HG02759 (cell line): ENCODE measurements at regions not wholly inside any gene's neighbourhood (a gene's known extent, or its start where the extent isn't known, plus 50 kb on each side); places are given as distances from the start of the nearest gene placed in this dataset.

ENCODE experiments used
- ATAC-seq: cut with Tn5 transposase; IDR thresholded peaks from one replicate; pipeline ENCODE4 v1.9.1; 2021; ENCODE audit warnings: mild to moderate bottlenecking, moderate library complexity; ENCODE audit not compliant: unreplicated experiment

DNA sequence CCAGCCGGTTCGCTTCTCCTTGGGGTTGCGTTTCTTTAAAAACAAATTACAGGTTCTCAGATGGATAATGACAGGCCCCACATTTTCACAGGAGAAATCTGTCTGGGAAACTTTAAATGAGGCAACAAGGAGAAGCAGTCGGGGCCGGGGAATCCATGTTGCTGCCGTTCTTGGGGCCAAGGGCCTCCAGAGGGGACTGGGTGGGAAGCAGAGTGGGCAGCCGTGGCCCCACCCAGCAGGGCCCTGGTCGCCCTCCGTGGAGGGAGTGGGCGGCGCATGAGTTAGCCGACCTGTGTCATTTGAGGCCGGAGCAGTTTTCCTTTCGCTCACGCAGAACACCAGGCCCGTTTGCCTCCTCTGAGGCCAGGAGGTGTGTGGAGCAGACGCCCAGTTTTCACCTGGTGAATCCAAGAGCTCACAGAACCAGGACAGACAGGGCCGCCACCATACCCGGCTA, 207.7 kb upstream of the CIBAR2 start:
- ATAC-seq: no peak

DNA sequence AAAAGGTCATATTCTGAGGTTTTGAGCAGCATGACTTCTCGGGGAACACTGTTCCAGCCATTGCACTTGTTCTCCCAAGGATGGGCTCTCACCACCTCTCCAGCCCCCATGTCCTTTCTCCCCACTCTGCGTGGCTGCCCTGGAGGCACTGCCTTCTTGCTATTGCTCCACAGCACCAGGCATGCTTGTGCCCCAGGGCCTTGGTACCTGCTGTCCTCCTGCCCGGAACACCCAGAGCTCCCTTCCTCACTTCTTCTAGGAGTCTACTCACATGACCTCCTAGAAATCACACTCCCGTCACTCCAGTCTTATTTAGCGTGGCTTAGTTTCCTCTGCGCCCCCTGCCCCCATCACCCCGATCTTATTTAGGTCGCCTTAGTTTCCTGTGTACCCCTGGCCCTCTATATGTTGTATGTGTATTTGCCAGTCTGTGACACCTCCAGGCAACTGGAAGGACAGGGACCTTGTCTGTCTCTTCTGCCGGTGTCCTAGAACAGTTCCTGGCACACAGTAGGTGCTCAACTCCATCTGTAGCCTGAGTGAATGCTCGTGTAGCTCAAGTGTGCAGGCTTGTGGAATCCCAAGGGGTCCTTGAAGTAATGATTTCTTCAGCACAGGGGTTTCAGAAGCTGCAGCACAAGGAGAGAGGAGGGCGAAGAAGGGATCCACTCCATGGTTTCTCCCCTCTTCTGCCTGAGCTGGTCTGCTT, 208.6 kb upstream of the CIBAR2 start:
- ATAC-seq: no peak

DNA sequence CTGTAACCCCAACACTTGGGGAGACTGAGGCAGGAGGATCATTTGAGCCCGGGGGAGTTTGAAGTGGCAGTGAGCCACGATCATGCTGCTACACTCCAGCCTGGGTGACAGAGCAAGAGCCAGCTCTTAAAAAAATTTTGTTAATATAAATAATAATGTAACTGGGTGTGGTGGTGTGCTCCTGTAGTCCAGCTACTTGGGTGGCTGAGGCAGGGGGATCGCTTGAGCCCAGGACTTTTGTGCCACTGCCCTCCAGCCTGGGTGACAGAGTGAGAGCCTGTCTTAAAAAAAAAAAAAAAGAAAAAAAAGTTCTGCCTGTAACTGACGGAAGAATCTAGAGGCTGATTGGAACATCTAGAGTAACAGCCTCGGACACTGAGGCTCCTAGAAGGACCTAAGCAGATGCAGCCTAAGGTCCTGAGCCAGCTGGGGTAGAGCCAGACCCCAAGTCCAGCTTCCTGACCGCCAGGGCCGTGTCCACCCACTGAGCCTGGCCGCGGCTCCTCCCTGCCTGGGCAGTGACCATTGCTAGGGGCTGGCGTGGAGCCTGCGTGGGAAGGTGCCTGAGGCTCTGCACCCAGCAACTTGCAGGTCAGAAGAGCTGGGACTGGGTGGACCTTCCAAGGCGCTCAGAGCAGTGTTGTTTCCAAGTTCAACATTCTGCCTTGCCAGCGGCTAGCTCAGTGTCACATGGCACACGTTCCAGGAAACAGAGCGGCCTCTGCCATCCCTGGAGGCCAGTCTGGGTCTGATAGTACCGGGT, 209.4 kb upstream of the CIBAR2 start:
- no peak for ATAC-seq

DNA sequence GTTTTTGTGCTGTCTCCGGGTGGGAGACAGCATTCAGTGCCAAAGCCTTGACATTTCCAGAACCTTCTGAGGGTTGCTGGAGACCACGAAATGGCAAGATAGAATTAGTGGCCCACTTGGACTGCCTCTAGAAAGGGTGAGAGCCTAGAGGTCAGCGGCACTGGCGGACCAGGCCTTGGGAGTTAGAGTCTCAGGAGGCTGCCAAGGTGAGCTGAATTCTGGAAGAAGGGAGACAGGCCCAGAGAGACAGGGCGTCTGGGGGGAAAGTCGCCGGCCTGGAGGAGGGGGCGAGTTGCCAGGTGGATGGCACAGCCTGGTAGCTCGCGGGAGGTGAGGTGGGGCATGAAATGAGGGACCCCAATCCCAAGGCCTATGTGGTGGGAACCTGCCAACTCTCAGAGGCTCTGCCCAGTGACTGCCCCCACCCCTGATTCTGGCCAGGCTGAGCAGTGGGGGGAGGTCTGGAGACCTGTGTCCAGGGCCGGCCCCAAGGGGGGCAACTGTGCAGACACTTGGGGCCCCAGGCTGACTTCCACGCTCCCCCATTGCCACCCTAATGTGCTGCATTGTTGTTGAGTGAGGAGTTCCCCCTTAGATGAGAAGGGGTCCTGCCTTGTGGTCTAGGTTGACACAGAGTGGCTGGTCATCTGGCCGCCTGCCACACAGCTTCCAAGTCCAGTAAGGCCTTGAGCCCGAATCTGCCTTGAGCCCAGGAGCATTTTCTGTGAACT, 211.1 kb upstream of the CIBAR2 start:
- ATAC-seq: no peak

DNA sequence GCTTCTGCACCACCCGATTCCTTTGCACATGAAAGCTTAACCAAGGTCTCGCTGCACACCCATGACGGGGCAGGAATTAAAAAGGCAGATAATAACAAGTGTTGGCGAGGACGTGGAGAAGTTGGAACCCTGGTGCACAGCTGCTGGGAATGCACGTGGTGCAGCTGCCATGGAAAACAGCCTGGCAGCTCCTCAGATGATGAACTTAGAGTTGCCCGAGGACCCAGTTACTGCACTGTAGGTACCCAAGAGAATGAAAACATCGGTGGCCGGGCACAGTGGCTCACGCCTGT, 211.6 kb upstream of the CIBAR2 start:
- no peak for ATAC-seq

DNA sequence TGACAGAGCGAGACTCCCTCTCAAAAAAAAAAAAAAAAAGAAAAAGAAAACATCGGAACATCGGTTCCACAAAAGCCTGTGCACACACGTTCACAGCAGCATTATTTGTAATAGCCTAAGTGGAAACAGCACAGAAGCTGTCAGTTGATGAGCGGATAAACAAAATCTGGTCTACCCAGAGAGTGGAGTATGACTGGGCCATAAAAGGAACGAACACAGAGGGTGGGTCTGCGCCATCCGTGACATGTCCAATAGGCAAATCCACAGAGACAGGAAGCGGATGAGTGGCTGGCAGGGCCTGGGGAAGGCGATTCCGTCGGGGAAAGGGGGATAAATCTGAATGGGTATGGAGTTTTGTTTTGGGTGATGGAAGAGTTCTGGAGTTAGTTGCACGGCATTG, 212.2 kb upstream of the CIBAR2 start:
- ATAC-seq: no peak

DNA sequence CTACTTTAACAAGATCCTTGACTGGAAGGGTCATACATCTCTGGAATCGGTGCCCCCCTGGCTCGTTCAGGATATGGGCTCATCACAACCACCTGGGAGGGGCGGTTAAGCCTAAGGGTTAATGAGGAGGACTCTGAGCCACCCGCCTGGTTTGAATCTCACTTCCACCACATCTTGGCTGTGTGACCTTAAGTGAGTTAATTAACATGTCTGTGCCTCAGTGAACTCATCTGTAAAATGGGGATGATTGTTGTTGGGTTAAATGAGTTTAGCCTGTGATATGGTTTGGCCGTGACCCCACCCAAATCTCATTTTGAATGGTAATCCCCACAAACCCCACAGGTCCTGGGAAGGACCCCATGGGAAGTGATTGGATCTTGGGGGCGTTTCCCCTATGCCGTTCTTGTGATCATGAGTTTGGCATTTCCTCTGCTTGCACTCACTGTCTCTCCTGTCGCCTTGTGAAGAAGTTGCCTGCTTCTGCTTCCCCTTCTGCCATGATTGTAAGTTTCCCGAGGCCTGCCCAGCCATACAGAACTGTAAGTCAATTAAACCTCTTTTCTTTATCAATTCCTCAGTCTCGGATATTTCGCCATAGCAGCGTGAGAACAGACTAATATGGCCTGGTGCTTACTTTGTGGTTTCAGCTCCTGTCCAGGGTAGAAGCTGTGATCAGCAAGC, 214.0 kb upstream of the CIBAR2 start:
- no peak for ATAC-seq

DNA sequence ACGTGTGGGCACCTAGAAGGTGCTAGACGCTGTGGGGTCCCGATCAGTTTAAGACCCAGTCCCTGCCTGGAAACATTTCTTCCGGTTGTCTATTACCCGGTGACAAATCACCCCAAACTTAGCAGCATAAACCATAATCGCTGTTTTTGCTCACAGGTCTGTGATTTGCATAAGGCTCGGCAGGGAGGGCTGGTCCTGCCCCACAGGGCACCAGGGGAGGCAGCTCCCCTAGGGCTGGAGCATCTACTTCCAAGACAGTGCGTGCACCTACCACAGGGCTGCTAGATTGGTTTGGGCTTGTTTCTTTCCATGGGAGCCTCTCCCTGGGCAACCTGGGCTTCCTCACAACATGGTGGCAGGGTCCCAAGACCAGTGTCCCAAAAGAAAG, 214.5 kb upstream of the CIBAR2 start:
- ATAC-seq: no peak

DNA sequence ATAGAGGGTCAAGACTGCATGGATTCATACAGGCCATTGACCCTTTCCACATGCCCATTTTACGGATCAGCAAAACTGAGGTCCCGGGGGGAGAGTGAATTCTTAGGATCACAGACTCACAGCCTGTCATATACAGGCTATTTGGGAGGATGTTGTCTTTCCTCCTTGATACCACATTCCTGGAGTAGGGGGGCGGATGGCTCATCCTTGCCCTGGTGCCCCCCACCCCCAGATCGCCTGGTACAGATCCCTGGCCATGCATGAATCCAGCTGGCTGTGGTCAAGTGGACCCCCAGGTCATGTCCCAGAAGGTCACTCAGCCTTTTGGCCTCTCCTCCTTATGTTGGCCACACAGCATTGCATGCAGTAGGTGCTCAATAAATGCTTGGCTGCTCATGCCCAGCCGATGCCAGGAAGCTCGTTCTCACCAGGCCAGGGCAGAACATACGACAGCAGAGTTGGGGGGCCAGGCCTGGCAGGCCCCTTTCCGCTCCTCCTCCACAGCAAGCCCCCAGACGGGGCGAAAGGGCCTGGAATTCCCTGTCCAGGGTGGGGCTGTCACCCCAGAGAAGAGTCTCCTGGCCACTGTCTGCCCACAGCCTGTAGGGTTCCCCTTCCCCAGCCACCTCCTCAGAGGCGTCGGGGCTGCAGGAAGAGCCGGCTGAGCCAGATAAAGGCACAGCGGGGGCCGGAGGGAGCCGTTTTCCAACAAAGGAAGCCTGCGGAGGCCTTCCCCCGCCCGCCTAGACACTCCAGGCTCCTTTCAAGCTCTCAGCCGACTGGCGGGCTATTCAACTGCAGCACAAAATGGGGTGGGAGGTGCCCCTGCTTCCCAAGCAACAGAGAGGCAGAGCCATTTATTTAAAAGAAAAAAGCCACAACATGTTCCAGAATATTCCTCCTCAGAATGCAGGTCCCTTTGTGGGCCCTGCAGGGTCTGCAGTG, 215.7 kb upstream of the CIBAR2 start:
- no peak for ATAC-seq

DNA sequence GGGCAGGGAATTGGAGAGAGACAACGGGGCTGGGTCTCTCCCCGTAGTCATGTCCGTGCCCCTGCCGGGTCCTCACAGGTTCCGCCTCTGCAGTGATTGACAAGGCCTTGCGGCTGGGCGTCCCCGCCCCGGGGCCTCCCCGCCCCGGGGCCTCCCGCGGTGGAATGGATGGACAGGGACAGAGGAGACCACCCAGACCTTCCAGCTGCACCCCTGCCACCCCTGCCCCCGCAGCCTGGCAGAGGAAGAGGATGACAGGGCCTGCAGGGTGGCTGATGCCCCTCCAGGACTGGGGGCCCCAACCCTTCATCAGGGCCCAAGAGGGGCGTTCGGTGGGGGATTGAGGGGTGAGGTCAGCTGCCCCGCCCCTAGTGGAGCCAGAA, 216.4 kb upstream of the CIBAR2 start:
- ATAC-seq: no peak

DNA sequence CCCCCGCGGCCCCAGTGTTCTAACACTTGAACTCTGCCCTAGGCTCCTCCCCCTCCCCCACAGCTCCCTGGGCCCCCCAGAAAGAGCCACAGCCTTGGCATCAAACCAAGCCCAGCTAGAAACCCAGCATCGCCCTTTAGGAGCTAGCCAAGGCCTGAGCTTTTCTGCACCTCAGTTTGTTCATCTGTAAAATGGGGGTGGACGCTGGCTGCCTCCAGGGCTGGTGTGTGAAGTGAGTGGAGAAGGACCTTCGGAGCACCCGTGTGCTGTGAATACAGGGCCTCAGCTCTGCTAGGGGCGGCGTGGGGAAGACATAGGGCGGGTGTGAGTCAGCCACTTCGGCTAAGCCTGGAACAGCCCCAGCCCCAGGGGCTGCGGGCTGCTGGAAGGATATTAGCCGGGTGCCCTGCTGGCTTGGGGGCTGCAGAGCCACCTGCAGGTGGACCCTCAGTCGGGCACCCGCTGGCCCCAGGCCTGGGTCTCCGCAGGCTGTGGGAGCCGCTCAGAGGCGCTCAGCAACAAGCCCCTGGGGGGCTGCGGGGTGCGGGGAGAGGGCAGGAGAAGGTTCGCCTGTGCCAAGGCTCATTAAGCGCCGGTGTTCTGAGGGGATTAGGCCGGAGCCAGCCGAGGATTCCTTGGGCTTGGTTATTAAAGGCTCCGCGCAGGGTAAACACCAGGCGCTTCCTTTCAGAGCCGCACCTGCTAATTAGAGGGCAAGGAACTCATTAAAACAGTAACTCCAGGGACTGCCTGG, 217.0 kb upstream of the CIBAR2 start:
- ATAC-seq: no peak

DNA sequence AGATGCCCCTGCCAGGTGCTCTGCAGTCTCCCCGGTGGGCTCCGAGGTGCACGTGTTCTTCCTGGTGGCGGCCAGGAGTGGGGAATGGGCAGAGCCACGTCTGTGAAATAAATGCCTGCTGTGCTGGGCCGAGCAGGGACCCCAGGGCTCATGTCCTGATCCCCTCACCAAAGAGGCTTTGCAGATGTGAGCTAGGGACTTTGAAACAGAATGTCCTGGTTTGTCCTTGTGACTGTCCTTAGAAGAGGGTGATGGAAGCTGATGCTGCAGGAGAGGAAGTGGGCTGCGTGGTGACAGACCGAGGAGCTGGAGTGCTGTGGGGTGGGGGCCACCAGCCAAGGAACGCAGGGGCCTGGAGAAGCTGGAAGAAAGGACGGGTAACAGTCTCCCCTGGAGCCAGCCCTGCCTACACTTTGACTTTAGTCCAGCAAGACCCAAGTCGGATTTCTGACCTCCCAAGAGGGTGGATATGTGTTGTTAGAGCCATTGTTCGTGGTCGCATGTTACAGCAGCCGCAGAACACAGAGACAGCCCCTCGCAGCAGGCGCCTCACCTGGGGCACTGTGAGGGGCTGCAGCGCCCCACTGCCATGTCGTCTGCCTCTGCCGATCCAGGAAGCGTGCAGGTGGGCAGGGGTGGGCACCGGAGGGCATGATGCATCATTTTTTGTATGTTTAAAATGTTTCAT, 217.9 kb upstream of the CIBAR2 start:
- ATAC-seq: no peak

DNA sequence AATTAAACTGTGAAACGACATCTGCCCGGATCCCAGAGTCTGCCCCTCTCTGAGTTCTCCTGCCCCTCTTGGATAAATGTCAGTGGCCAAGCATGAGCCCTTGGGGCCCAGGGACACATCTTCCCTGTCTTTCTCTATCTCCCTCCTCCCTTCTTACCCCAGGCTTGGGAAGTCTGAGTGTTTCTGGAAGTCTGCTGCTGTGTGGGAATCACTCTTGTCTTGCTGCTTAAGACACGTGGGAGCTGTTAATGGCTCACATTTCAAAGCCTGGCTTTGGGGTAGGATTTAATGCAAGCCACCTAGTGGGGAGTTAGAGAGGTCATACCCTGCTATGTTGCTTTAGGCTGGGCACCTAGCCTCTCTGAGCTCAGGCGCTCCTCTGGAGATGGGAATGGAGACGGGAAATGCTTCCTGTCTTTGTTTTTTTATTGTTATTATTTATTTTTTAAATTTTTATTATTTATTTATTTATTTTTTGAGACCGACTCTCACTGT, 218.5 kb upstream of the CIBAR2 start:
- ATAC-seq: no peak

DNA sequence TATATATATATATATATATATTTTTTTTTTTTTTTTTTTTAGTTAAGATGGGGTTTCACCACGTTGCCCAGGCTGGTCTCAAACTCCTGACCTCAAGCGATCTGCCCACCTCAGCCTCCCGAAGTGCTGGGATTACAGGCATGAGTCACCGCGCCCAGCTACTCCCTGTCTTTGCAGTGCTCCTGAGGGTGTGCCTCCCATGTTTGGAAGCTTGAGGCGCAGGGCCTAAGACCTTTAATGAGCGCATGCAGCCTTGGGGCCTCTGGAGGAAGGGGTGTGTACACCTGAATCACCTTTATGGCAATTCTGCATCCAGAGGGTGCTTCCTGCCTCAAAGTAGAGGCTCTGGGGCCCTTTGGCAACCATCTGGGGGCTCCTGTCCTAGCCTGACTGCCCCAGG, 219.4 kb upstream of the CIBAR2 start:
- ATAC-seq: no peak

DNA sequence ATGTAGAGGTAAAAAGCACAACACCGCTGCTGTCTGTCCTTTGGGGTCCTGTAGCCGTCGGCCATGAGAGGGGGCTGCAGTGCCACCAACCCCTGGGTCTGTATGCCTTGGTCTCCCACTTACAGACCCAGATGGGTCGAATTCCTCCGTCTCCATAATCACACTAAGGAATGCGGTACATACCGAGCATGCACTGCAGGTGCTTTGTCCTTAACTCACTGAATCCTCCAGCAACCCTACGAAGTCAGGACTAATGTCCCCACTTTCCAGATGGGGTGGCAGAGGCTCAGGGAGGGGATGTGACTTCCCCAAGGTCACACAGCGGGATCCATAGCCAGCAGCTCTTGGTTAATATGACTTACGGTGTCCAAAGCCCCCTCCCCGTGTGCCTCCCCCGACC, 219.9 kb upstream of the CIBAR2 start:
- ATAC-seq: no peak

DNA sequence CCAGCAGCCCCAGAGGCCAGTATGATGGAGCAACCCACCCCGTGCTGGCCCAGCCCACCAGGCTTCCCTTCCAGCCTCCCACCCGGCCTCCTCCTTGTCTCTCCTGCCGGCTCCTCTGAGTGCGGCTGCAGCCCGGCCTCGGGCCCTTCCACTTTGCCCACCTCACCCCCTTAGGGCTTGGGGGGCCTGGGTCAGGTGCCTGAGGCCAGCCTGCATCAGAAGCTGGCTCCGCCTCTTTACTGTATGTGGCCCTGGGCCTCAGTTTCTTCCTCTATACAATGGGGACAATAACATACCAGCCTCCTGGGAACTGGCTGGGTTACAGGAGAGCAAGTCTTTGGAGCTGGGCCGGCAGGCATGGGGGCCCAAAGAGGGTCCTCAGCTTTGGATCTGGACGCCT, 221.1 kb upstream of the CIBAR2 start:
- no peak for ATAC-seq

DNA sequence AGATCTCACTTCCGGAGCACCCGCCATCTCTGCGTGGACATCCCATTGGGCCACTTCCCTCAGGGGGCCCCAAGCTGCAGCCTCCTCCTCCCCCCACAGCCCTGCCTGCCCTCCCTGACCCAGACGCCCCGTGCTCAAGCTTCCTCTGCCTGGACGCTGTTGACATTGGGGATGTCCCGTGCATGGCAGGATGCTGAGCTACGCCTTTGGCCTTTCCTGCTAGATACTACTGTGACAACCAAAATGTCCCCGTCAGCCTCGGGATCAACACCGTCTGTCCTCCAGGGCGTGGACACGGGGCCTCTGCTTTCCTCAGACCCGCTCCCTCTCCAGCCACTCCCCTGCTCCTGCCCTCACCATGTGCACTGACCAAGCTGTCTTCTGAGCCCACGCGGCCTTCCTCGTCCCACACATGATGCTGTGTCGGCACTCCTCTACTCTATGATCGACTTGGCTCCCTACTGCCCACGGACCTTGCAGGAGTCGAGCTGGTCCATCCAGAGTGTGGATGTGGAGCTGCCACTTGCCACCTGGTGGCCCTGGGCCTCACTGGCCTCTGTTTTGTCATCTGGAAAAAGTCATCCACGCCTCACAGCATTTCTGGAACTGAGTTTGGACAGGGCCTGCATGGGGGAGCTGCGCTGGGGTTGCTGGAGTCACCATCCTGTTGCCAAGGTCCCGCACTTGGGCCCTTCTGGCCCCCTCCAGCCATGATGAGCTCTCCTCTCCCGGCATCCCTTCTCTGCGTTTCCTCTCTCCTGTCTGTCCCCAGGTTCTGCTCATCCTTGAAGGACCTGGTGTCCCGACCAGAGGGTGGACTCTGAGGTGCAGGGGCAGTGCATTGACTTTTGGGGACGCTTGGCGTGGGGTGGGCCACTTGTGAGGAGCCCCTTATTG, 221.7 kb upstream of the CIBAR2 start:
- no peak for ATAC-seq
